DMS79 treated with DMSO at 0.1 percent for 48 hours (cell line): ENCODE measurements at regions not wholly inside any gene's neighbourhood (a gene's known extent, or its start where the extent isn't known, plus 50 kb on each side); places are given as distances from the start of the nearest gene placed in this dataset.
A peak's percentile ranks its signal among the peaks of the same experiment; 100 is the strongest.
"Not testable (repeated sequence)": the region's sequence is repeated elsewhere in the genome, so short reads cannot be mapped to it uniquely, and the experiment has no call there.

ENCODE experiments used
- DNase-seq: peaks from one replicate; lab custom pipeline; 2025; lab: John Stamatoyannopoulos, UW

DNA sequence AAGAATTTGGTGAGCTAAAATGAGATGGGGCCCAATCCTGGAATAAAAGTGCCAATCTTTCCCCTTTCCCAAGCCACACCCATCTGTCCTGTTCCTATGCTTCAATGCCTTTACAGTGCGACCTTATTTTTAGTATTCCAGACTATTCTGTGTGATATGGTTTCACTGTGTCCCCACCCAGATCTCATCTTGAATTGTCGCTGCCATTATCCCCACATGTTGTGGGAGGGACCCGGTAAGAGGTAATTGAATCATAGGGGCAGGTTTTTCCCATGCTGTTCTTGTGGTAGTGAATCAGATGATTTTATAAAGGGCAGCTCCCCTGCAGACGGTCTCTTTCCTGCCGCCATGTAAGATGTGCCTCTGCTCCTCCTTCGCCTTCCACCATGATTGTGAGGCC, 129.3 kb upstream of the KIF26B start:
- DNase-seq: no peak

DNA sequence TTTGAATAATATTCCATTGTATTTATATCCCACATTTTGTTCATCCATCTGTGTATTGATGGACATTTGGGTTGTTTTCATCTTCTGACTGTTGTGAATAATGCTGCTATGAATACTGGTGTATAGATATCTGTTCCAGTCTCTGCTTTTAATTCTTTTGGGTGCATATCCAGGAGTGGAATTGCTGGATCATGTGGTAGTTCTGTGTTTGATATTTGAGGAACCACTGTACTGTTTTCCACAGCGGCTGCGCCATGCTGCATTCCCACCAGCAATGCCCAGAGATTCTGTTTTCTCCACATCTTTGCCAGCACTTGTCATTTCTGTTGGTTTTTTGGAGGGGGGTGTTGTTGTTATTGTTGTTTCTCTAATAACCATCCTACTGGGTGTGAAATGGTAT, 131.6 kb upstream of the KIF26B start:
- no peak for DNase-seq

DNA sequence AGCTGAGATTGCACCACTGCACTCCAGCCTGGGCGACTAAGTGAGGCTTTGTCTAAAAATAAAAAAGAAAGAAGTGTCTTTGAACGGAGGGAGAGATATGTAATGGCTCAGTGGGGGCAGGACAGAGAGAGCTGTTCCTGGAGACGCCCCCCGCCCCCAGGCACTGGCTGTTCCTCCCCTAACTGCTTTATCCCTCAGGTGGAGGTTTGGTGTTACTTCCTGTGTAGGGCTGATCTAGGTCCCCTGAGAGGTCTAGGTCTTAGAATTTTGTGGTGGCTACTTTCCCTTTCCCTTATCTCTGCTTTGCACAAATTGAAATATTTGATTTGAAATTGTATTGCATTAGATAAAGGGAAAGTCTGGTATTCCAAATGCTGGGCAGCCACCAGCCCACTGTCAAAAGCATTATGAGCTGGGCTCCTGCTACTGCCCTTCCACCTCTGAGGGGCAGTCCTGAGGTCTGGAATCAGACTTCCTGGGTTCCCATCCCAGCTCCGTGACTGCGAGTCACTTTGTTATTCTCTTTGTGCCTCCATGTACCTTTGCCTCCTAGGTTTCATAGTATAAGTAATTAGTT, 134.8 kb upstream of the KIF26B start:
- no peak for DNase-seq

DNA sequence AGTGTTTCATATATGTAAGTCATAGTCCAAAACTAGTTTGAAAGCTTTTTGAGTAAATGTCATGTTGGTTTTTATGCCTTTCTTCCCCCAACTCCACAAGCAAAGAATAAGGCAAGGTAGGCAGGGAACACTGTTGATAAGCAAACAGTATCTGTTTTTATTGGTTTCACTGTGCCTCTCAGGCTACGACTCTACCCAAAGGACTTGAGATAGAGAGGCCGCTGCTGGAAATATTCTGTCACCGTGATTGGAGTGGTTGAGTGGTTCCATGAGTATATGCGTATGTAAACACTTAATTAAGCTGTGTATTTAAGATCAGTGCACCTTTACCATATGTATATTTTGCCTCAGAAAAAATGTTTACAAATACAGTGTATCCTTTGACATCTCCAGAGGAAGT, 138.1 kb upstream of the KIF26B start:
- peak; percentile 89 for DNase-seq

DNA sequence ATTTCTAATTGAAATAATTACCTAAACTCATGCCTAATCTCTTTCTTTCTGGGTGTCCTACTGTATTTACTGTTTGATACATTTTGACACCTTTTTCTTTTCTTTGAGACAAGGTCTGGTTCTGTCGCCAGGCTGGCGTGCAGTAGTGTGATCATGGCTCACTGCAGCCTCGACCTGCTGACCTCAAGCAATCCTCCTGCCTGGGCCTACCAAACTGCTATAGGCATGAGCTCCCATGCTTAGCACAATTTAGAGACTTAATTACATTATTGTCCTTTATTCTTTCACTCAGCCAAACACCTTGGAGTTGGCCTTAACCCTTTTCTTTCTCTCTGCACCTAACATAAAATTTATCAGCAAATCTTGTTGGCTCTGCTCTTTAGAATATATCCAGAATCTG, 139.8 kb upstream of the KIF26B start:
- DNase-seq: no peak

DNA sequence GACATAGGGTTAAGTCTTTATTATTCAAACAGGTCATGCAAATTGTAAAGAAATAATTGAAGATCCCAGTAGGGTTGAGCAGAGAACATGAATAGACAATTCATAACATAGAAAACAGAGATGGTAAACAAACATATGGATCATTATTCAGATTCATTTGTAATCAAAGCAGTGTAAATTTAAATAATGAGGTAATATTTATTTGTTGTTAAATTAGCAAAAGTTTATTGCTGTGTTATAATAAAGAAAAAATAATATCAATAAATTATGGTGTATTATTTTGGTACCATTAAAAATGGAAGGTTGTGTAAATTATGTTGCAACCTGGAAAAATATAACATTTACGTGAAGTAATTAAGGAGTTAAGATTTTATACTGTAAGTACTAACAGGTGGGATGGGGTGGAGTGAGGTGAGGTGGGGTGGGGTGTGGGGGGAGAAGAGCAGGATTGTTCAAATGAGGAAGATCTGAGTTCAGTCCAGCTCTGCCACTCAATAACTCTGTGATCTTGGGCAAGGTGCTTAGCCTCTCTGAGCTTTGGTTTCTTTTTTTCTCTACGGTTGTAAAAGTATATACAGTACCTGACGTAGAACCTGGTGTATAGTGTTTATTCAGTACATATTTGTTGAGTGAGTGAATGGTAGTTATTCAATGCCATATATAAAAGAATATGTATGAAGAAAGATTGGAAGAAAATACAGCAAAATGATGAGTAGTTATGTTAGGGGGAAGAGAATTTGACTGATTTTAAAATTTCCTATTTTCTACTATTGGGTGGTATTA, 140.3 kb upstream of the KIF26B start:
- no peak for DNase-seq

DNA sequence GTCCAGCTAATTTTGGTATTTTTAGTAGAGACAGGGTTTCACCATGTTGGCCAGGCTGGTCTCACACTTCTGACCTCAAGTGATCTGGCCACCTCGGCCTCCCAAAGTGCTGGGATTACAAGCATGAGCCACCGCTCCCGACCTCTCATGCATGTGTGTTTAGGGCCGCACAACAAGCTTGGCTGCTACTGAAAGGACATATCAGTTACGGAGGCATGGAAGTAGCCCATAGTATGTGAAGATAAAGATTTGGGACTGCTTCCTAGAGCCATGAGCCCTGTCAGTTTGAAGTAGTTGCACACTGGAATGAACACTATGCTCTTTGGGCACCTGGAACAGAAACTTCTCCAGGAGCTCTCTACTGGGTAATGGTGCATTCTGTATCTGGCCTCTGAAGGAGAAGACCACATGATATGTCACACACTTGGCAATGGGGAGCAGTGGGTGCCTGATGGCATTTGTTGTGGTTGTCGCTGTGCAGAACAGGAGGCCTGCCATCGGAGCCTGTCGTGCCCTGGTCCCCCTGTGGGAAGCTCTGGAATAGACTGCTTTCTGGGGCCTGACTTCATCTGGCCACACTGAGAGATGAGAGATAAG, 144.7 kb upstream of the KIF26B start:
- DNase-seq: no peak

DNA sequence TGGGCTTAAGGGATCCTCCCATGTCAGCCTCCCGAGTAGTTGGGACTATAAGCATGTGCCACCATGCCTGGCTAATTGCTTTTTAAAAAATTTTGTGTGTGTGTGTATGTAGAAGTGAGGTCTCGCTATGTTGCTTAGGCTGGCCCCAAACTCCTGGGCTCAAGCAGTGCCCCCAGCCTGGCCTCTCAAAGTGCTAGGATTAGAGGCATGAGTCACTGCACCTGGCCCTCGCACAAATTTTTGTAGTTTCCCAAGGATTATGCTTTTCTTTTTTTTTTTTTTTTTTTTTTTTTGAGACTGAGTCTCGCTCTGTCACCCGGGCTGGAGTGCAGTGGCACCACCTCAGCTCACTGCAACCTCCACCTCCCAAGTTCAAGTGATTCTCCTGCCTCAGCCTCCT, 144.4 kb upstream of the HNRNPU start:
- DNase-seq: no peak

DNA sequence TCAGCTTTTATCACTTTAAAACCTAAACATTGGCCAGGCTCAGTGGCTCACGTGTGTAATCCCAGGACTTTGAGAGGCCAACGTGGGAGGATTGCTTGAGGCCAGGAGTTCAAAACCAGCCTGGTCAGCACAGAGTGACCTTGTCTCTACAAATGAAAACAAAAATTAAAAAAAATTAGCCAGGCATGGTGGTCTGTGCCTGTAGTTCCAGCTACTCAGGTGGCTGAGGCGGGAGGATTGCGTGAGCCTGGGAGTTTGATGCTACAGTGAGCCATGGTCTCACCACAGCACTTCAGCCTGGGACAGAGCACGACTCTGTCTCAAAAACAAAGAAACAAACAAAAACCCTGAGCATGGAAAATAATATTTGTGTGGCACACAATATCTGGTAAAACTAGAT, 143.5 kb upstream of the HNRNPU start:
- DNase-seq: no peak

DNA sequence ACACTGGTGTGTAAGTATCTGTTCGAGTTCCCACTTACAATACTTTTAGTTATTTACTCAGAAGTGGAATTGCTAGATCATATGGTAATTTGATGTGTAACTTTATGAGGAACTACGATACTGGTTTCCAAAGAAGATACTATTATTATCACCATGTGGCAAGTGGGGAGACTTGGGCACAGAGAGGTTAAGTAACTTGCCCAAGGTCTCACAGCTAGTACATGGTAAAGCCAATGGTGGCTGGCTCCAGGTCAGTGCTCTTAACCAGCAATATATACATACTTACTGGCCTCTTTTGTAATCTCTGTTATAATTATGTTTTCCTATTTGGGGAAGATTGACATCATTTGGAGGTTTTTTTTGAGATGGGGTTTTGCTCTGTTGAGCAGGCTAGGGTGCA, 138.9 kb upstream of the HNRNPU start:
- no peak for DNase-seq

DNA sequence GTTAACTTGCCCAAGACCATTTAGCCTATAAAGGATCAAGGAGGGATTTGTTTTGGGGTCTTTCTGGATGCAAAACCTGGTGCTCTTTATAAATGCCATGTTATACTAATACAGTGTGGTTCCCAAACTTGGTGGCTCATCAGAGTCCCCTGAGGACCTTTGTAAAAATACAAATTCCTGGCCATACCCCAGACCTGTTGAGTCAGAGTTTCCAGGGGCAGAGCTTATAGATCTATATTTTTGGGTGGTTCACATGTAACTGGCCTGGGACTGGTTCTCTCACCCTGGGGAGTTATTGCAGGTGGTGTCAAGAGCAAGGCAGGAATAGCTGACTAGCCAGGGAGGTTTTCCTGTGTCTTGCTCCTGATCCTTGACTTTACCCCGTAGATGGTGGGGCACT, 136.9 kb upstream of the HNRNPU start:
- DNase-seq: no peak

DNA sequence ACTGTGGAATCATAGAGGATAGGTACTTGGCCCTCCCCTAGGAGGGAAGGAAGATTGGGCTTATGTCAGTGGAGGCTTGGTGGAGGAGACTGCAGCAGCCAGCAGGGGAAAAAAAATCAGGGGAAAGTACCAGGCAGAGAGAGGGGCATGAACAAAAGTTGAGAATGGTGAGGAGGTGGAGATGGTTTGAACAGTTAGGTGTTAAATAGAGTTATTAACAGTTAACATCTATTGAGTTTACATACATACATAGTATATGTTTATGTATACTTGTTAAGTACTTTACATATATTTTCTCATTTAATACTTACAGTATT, 136.5 kb upstream of the HNRNPU start:
- DNase-seq: no peak

DNA sequence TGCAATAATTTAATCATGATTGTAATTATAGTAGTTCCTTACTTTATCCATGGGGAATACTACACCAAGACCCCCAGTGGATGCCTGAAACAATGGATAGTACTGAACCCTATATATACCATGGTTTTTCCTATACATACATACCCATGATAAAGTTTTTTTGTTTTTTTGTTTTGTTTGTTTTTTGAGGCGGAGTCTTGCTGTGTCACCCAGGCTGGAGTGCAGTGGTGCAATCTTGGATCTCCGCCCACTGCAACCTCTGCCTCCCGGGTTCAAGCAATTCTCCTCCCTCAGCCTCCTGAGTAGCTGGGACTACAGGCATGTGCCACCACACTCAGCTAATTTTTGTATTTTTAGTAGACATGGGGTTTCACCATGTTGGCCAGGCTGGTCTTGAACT, 135.3 kb upstream of the HNRNPU start:
- DNase-seq: not testable (repeated sequence)

DNA sequence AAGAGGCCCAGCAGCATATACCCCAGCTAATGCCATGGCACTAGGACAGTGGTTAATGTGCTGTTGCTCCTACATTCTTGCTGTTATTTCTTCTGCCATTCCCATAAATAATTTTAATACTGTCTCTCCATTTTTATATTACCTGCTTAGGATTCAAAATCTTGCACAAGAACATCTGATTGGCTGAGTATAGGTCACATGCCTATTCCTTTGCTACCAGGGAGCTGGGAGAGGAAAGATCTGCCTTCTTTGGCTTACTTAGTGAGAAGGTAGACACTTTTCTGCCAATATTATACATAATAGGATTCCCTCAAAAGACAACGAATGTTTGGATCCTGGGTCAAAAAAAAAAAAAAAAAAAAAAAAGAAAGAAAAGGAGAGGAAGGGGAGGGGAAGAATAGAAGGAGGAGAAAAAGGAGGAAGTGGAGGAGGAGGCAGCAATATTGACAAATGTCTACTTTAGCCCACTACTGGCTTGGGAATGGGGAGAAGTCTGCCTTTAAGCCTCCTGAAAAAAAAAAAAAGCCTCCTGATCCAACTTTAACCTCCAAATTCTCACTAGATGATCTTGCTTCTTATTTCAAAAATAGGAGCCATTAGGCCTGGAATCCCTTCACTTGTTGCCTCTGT, 134.5 kb upstream of the HNRNPU start:
- DNase-seq: no peak

DNA sequence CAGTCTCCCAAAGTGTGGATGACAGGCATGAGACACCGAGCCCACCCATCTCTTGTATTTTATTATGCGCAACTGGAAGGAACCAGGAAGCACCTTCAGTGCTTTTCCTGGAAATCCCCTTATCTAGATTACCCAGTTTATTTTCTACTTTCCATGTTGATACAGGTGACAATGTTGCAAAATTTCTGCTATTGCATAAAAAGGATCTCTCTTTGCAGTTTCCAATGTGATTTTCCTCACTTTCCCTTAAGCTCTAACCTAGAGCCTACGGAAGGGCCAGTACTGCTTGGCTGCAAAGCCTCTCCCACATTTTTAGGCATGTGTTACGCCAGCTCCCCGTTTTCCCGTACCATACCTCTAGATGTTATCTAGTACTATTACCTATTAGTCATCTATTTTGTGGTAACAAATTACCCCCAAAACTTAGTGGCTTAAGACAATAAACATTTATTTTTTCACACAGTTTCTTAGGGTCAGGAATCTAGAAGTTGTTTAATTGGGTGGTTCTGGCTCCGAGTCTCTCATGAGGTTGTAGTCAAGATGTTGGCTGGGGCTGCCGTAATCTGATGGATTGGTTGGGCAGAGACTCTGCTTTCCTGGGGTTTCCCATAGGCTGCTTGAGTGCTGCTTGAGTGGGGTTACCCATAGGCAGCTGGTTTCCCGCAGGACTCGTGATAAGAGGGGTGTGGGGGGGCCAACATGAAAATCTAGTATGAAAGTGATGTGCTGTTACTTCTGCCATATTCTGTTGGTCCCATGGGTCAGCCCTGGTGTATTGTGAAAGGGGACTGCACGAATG, 131.5 kb upstream of the HNRNPU start:
- DNase-seq: no peak

DNA sequence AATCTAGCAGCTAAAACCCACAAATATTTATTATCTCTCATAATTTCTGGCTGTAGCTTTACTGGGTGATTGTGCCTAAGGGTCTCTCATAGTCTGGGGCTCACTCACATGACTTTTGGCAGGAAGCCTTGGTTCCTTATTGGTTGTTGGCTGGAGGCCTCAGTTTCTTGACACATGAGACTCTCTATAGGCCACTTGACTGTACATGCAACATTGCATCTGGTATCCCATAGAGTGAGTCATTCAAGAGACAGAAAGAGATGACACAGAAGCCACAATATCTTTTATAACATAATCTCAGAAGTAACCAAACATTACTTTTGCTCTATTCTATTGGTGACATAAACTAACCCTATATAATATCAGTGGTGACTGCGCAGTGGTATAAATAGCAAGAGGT, 128.5 kb upstream of the HNRNPU start:
- peak; percentile 68 for DNase-seq

DNA sequence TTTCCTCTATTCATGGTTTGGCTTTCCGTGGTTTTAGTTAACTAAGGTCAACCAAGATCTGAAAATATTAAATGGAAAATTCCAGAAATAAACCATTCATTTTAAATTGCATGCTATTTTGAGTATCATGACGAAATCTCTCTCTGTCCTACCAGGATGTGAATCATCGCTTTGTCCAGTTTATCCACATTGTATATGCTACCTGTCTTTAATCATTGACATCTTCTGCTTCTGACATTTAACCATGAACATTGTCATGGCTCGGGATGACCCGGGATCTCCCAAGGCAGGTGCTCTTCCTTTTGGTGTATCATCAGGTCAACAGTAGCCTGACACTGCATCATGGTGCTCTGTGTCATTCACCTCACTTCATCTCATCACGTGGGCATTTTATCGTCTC, 125.5 kb upstream of the HNRNPU start:
- DNase-seq: no peak

DNA sequence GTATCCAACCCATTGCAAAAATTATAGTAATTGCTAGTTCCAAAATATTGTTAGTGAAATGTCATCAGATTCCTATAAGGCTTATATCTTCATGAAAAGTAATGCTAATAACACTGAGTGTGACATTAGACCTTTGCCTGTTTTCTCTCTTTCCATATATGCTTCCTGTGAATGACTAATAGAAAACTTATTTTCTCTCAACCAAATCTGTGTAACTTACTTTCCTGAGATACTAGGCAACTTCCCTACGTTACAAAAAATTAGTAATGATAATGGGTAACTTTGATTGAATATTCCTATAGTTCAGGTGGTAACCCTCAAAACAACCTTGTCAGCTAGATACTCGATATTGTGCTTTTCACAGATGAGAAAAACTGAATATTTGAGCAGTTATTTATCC, 124.2 kb upstream of the HNRNPU start:
- no peak for DNase-seq

DNA sequence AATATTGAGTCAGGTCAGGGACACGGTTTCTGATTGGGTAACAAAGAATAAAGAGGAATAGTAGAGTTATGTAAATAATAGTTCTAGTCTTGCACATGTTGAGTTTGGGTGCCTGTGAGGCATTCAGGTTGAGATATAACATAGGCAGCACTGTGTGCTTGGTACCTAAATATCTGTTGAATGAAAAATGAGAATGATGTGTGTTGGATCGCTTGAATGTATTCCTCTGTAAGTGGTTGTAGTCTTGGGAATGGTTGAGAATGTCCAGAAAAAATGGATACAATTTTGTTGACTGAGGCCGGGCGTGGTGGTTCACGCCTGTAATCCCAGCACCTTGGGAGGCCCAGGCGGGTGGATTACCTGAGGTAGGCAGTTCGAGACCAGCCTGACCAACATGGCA, 116.3 kb upstream of the HNRNPU start:
- no peak for DNase-seq

DNA sequence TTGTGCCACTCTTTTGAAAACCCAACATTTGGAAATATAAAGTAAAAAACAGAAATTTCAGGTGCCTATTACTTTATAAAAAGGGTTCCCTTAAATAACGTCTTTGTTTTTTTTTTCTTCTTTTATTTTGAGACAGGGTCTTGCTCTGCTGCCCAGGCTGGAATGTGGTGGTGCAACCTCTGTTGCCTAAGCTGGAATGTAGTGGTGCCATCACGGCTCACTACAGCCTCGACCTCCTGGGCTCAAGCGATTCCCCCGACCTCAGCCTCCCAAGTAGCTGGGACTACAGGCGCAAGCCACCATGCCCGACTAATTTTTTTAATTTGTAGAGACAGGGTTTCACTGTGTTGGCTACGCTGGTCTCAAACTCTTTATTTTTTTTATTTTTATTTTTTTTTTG, 110.2 kb upstream of the HNRNPU start:
- DNase-seq: no peak

DNA sequence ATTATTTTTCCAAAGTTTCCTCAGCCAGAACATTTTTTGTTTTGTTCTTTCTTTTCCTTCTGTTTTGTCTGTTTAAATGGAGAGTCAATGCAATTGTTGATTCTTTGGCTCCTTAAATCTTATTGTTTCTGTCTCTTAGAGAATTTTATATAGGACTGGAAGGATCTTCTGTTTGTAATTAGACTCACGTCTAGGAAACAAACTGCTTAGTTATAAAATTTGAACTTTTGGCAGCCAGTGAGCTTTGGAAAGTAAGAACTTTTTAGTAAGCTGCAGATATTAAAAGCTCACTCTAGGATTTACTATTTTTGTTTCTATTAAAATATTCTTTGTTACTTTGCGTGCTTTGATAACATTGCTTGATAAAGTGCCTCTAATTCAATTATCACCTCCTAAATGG, 109.8 kb upstream of the HNRNPU start:
- no peak for DNase-seq

DNA sequence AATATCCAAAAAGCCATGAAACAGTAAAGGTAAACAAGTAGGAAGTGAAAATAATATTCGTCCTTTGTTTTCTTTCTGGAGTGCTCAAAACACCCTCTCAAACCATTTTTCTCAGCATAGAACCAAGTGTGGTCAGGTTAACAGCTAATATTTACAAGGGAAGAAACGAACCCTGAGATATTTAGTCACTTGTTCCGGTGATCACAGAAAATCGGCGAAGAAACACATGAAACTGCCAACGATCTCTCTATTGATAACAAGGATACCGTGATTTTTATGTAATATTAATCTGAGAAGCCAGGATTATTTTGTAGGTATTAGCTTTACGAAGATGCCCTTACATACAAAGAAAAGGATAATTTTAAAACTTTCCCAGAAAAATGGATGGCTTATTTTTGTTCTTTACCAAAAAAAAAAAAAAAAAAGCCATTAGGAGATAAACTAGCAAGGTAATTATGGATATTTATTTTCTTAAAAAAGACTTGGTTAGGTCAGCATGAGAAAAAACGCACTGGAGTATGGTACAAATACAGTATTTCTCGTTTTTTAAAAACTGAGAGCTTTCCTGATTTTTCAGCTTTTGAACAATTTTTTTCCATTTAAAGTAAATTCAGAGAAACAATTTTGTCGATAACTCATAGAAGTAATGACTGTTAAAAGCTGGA, 107.3 kb upstream of the HNRNPU start:
- DNase-seq: peak; percentile 71
